Natural killer cell (primary cell): ENCODE measurements at regions not wholly inside any gene's neighbourhood (a gene's known extent, or its start where the extent isn't known, plus 50 kb on each side); places are given as distances from the start of the nearest gene placed in this dataset.

Source experiments
- ATAC-seq, 3 donors: fragments of 150-1000 bp in 2 of 3; fragments of 200-7000 bp in 1 of 3; cut with Tn5 transposase; 1 replicate in 1 of 3; 2 replicates in 2 of 3; pipeline ENCODE4 v1.10.0; 2021; ENCODE audit warnings: mild to moderate bottlenecking in 2 of 3, moderate library complexity in 2 of 3
- DNase-seq, 2 donors: peaks; one replicate each; pipeline versions ENCODE4 v3.0.0 to v3.0.0-alpha.2; 2013 to 2021; ENCODE audit warnings: mixed read lengths in 1 of 2
- H3K27ac ChIP-seq: one replicate; pipeline ENCODE4 v1.5.1; 2013; ENCODE audit warnings: mild to moderate bottlenecking, low read length
- H3K27me3 ChIP-seq: one replicate; pipeline ENCODE4 v1.6.1; 2013; ENCODE audit warnings: low read length; ENCODE audit not compliant: control insufficient read depth, insufficient read depth
- H3K36me3 ChIP-seq: one replicate; pipeline ENCODE4 v1.6.1; 2013; ENCODE audit warnings: low read length; ENCODE audit not compliant: control insufficient read depth, insufficient read depth
- H3K4me1 ChIP-seq: one replicate; pipeline ENCODE4 v1.6.1; 2013; ENCODE audit warnings: low read length; ENCODE audit not compliant: control insufficient read depth, insufficient read depth
- H3K4me3 ChIP-seq: one replicate; pipeline ENCODE4 v1.5.1; 2013; ENCODE audit warnings: low read length
- H3K9me3 ChIP-seq: one replicate; pipeline ENCODE4 v1.6.1; 2013; ENCODE audit warnings: low read length; ENCODE audit not compliant: control insufficient read depth, insufficient read depth
- H3K27ac Mint-ChIP-seq, 2 donors: one replicate each; pipeline ENCODE4 v1.8.0; 2022; ENCODE audit warnings: mild to moderate bottlenecking in 2 of 2, mixed read lengths in 2 of 2, moderate library complexity in 1 of 2
- H3K27me3 Mint-ChIP-seq, 2 donors: one replicate each; pipeline ENCODE4 v1.8.0; 2022; ENCODE audit warnings: low read depth in 2 of 2, mixed read lengths in 2 of 2
- H3K36me3 Mint-ChIP-seq: one replicate; pipeline ENCODE4 v1.8.0; 2022; ENCODE audit warnings: mixed read lengths
- H3K4me1 Mint-ChIP-seq, 2 donors: one replicate each; pipeline ENCODE4 v1.8.0; 2022; ENCODE audit warnings: mixed read lengths in 2 of 2
- H3K4me3 Mint-ChIP-seq: one replicate; pipeline ENCODE4 v1.8.0; 2022; ENCODE audit warnings: mild to moderate bottlenecking, moderate library complexity, mixed read lengths
- H3K9me3 Mint-ChIP-seq, 2 donors: one replicate each; pipeline ENCODE4 v1.8.0; 2022; ENCODE audit warnings: mixed read lengths in 2 of 2
- WGBS: methylation state at CpG from one replicate; pipeline ENCODE4 v1.1.7; 2013; ENCODE audit warnings: missing lambda C conversion rate; ENCODE audit not compliant: insufficient coverage; 5-methylcytosine and 5-hydroxymethylcytosine counted together
- intact Hi-C: fragments of 100-400 bp; cut with micrococcal nuclease; formaldehyde crosslinking; loops from one replicate; pipeline ENCODE4 v1.14.2; 2022
- TF ChIP-seq, protein P1 (sequence below): fragments of 200-600 bp; IDR thresholded peaks from one replicate; pipeline ENCODE4 v1.8.0; 2022; ENCODE audit warnings: antibody characterized with exemption

DNA sequence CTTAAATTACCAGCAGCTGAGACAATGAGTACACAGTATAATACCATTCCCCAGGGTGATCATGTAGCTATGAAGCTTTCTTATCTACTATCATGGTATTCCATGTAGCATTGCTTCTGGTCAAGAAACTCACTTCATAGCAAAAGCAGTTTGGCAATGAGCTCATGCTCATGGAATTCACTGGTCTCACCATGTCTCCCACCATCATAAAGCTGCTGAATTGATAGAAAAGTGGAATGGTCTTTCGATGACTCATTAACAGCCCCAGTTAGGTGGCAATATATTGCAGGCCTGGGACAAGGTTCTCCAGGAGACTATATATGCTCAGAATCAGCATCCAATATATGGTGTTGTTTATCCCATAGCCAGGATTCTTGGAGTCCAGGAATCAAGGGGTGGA is 553.7 kb downstream of the FOXG1 start:
- WGBS: 89% methylated on average over 1 of the region's 1 CpG
- peaks cover 3 to 9% of the 10 kb centered on the region in 2 donors for H3K9me3 Mint-ChIP-seq
- ATAC-seq: no peak

DNA sequence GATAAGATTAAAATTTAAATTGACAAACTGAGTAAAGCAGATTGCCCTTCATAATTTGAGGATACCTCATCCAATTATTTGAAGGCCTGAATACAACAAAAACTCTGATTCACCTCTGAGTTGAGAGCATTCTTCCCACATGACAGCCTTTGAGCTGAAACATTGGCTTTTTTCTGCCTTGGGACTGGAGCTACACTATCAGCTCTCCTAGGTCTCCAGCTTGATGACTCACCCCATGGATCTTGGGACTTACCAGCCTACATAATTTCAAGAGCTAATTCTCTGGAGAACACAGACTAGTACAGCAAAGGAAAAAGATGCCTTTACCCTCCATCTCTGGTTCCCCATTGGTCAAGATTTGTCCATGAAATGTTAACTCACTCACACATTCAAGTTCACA is 555.1 kb downstream of the FOXG1 start:
- H3K27ac Mint-ChIP-seq: no peak overlapping the region
- ATAC-seq (no peak), DNase-seq (no peak)
- H3K4me3 Mint-ChIP-seq: no peak overlapping the region
- TF ChIP-seq, protein P1, sequence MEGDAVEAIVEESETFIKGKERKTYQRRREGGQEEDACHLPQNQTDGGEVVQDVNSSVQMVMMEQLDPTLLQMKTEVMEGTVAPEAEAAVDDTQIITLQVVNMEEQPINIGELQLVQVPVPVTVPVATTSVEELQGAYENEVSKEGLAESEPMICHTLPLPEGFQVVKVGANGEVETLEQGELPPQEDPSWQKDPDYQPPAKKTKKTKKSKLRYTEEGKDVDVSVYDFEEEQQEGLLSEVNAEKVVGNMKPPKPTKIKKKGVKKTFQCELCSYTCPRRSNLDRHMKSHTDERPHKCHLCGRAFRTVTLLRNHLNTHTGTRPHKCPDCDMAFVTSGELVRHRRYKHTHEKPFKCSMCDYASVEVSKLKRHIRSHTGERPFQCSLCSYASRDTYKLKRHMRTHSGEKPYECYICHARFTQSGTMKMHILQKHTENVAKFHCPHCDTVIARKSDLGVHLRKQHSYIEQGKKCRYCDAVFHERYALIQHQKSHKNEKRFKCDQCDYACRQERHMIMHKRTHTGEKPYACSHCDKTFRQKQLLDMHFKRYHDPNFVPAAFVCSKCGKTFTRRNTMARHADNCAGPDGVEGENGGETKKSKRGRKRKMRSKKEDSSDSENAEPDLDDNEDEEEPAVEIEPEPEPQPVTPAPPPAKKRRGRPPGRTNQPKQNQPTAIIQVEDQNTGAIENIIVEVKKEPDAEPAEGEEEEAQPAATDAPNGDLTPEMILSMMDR: no peak
- no peak overlapping the region for H3K4me3 ChIP-seq
- H3K9me3 ChIP-seq: peaks cover 2% of the 10 kb centered on the region
- no peak overlapping the region for H3K27ac ChIP-seq
- peaks cover 9 to 13% of the 10 kb centered on the region in 2 donors for H3K9me3 Mint-ChIP-seq
- H3K27me3 Mint-ChIP-seq: no peaks in the 10 kb centered on the region
- H3K27me3 ChIP-seq: no peaks in the 10 kb centered on the region
- H3K4me1 Mint-ChIP-seq: no peaks in the 10 kb centered on the region
- intact Hi-C loops: no loop called here
- H3K36me3 ChIP-seq: no peaks in the 10 kb centered on the region
- H3K4me1 ChIP-seq: no peaks in the 10 kb centered on the region
- H3K36me3 Mint-ChIP-seq: no peaks in the 10 kb centered on the region

More for the DNA sequence above, 553.7 kb downstream of the FOXG1 start:
- Mint-ChIP-seq H3K36me3 (no peaks in the 10 kb centered on the region), H3K27me3 (no peaks in the 10 kb centered on the region), H3K27ac (no peak overlapping the region), H3K4me3 (no peak overlapping the region), H3K4me1 (no peaks in the 10 kb centered on the region)
- Histone ChIP-seq H3K4me1 (no peaks in the 10 kb centered on the region), H3K4me3 (no peak overlapping the region), H3K27me3 (no peaks in the 10 kb centered on the region), H3K27ac (no peak overlapping the region), H3K36me3 (no peaks in the 10 kb centered on the region), H3K9me3 (peaks cover 2% of the 10 kb centered on the region)
- intact Hi-C loops: no loop called here
- TF ChIP-seq, protein P1: no peak
- DNase-seq: no peak

DNA sequence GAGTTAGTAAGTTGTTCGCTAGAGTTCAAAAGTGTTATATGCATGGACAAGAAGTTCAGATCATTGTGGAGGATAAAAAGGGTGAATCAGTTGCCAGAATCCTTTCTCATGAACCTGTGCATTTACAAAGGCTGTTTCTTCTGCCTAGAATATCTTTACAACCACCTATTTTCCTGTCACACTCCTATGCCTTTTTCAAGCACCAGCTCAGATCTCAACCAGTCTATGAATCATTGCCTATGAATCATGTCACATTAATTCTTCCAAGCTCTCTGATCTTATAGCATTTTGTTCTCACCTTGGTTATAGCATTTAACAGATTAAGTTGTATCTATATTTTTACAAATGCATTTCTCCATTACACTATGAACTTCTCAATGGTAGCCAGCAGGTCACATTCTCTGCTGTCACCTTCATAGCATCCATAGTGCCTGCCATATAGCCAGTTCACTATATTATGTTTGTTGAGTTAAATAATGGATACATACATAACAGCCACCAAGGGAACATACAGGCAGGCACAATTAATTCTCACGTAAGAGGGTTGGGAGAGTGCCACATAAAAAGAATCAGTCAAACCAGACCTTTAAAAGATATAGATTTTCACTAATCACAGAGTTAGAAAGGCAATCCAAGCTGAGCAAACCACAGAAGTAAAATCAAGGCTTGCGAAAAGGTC is 573.0 kb downstream of the FOXG1 start:
- Histone ChIP-seq H3K4me3 (no peak overlapping the region), H3K36me3 (no peaks in the 10 kb centered on the region), H3K9me3 (no peaks in the 10 kb centered on the region), H3K27me3 (no peaks in the 10 kb centered on the region), H3K27ac (no peak overlapping the region), H3K4me1 (no peaks in the 10 kb centered on the region)
- intact Hi-C loops: no loop called here
- H3K4me1 Mint-ChIP-seq: no peaks in the 10 kb centered on the region
- 94% methylated on average over 3 of the region's 3 CpGs for WGBS
- no peak overlapping the region for H3K4me3 Mint-ChIP-seq
- ATAC-seq (no peak), DNase-seq (no peak)
- no peaks in the 10 kb centered on the region for H3K36me3 Mint-ChIP-seq
- no peak overlapping the region for H3K27ac Mint-ChIP-seq
- TF ChIP-seq, protein P1: no peak
- H3K27me3 Mint-ChIP-seq: no peaks in the 10 kb centered on the region
- peaks cover 12 to 13% of the 10 kb centered on the region in 2 donors for H3K9me3 Mint-ChIP-seq

DNA sequence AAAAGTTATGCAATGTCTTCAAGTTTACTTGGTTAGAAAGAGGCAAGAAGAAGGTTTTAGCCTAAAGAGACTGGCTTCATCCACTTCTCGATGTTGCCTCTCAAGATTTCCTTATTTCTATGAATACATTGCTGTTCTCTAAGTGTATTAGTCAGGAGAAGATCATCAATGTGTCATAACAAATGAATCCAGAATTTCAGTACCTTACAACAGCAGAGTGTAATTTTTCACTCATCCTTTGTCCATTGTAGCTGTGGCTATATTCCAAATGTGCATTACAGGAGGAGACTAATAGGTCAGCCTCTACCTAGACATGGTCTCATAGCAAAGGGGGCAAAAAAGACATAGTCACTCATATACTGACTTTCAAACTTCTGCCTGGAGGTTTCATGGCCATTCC is 579.1 kb downstream of the PRKD1 start:
- no peak overlapping the region for H3K27ac ChIP-seq
- WGBS: 40% methylated on average over 1 of the region's 1 CpG
- no peaks in the 10 kb centered on the region for H3K36me3 ChIP-seq
- Mint-ChIP-seq H3K36me3 (no peaks in the 10 kb centered on the region), H3K27me3 (no peaks in the 10 kb centered on the region), H3K4me3 (no peak overlapping the region), H3K9me3 (peaks cover 0 to 6% of the 10 kb centered on the region in 2 donors), H3K4me1 (no peaks in the 10 kb centered on the region), H3K27ac (no peak overlapping the region)
- H3K9me3 ChIP-seq: no peaks in the 10 kb centered on the region
- TF ChIP-seq, protein P1: no peak
- no peaks in the 10 kb centered on the region for H3K27me3 ChIP-seq
- H3K4me1 ChIP-seq: no peaks in the 10 kb centered on the region
- DNase-seq (no peak), ATAC-seq (no peak)
- intact Hi-C loops: no loop called here
- H3K4me3 ChIP-seq: no peak overlapping the region
